Mesothelial cell of epicardium (in vitro differentiated cells): ENCODE measurements at regions not wholly inside any gene's neighbourhood (a gene's known extent, or its start where the extent isn't known, plus 50 kb on each side); places are given as distances from the start of the nearest gene placed in this dataset.

Source experiments
- DNase-seq, 2 experiments: peaks; one replicate each; pipeline ENCODE4 v3.0.0; 2021; ENCODE audit warnings: low spot score in 2 of 2; ENCODE audit not compliant: unreplicated experiment in 2 of 2
- H3K27ac Mint-ChIP-seq: 2 replicates; pipeline ENCODE4 v1.8.0; 2021; ENCODE audit warnings: mixed read lengths
- H3K27me3 Mint-ChIP-seq: 2 replicates; pipeline ENCODE4 v1.8.0; 2021; ENCODE audit warnings: low read depth, mixed read lengths
- H3K36me3 Mint-ChIP-seq: 2 replicates; pipeline ENCODE4 v1.8.0; 2021; ENCODE audit warnings: mixed read lengths
- H3K4me1 Mint-ChIP-seq: 2 replicates; pipeline ENCODE4 v1.8.0; 2021; ENCODE audit warnings: mixed read lengths
- H3K4me3 Mint-ChIP-seq: 2 replicates; pipeline ENCODE4 v1.8.0; 2021; ENCODE audit warnings: mild to moderate bottlenecking, moderate library complexity, mixed read lengths
- H3K9me3 Mint-ChIP-seq: 2 replicates; pipeline ENCODE4 v1.8.0; 2021; ENCODE audit warnings: mixed read lengths
- CTCF ChIP-seq: fragments of 200-600 bp; sonication (generic); IDR thresholded peaks from one replicate; pipeline ENCODE4 v1.5.0; 2021; ENCODE audit warnings: antibody characterized with exemption; ENCODE audit not compliant: unreplicated experiment

DNA sequence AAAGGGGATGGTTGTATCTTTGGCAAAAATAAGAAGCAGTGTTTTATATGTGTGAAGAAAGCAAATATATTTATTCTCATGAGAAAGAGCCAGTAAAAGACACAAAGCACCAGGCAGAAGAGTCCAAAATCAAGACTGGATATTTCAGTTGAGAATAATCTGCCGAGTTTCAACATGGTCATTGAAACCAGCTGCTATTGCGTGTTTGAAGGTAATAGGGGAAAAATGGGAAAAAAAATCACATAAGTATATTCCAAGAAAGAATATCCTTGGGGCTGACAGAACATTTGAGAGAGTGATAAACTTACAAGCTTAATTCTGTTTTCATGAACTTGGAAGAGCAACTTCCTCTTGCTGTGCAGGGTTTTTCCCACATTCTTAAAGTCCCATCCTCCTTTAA is 79.9 kb downstream of the ISOC1 start:
- Mint-ChIP-seq H3K27me3 (no peaks in the 10 kb centered on the region), H3K9me3 (peaks cover 4% of the 10 kb centered on the region), H3K36me3 (no peaks in the 10 kb centered on the region), H3K4me1 (peaks cover 28% of the 10 kb centered on the region), H3K27ac (no peak overlapping the region), H3K4me3 (no peak overlapping the region)
- DNase-seq = no peak
- TF ChIP-seq CTCF = no peak

DNA sequence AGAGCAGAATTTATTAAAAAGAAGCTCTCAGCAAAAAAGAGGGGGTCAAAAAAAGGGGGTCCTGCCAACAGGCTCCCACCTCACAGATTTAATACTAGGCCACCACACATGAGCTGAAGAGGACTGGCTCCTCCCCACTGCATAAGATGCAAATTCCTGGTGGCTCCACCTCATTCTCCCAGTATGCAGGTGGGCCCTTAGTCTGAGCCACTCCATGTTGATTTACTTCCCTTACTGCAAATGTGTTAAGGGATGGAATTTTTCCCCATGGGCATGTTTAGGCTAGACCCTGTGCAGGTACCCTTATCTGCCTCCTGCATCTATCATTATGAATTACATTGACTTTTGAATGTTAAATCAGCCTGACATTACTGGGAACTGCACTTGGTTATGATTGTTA is 82.9 kb downstream of the ISOC1 start:
- peaks cover 4% of the 10 kb centered on the region for H3K36me3 Mint-ChIP-seq
- H3K27ac Mint-ChIP-seq = no peak overlapping the region
- peaks cover 5% of the 10 kb centered on the region for H3K4me1 Mint-ChIP-seq
- no peak for DNase-seq
- no peak overlapping the region for H3K4me3 Mint-ChIP-seq
- H3K9me3 Mint-ChIP-seq = peaks cover 14% of the 10 kb centered on the region
- H3K27me3 Mint-ChIP-seq = no peaks in the 10 kb centered on the region
- TF ChIP-seq CTCF = no peak

DNA sequence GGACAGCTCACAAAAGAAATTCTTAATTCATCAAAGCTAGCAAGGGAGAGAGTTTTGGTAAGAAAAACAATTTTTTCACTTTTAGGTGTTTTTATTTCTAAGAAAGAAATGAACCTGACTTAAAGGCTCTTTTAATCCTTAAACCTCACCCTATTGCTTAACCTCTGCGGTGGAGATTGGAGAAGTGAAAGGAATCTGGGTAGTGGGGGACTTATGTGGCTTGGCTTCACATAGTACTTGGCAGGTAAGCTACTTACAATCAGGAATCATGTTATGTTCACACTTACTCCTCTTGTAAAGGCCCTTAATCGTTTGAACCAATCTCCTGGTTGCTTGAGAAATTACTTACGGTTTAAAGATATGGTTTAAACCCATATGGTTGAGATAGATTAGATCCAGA is 104.8 kb downstream of the ISOC1 start:
- Mint-ChIP-seq H3K9me3 (peaks cover 7% of the 10 kb centered on the region), H3K27ac (no peak overlapping the region), H3K4me1 (no peaks in the 10 kb centered on the region), H3K27me3 (no peaks in the 10 kb centered on the region), H3K36me3 (no peaks in the 10 kb centered on the region), H3K4me3 (no peak overlapping the region)
- no peak for TF ChIP-seq CTCF
- no peak for DNase-seq

GRCh38 chr5:129204525-129204924 is 110.0 kb downstream of the ISOC1 start:
- Mint-ChIP-seq H3K36me3 (no peaks in the 10 kb centered on the region), H3K4me1 (no peaks in the 10 kb centered on the region), H3K9me3 (peaks cover 20% of the 10 kb centered on the region), H3K27ac (no peak overlapping the region), H3K27me3 (no peaks in the 10 kb centered on the region), H3K4me3 (no peak overlapping the region)
- DNase-seq = no peak
- TF ChIP-seq CTCF = no peak

DNA sequence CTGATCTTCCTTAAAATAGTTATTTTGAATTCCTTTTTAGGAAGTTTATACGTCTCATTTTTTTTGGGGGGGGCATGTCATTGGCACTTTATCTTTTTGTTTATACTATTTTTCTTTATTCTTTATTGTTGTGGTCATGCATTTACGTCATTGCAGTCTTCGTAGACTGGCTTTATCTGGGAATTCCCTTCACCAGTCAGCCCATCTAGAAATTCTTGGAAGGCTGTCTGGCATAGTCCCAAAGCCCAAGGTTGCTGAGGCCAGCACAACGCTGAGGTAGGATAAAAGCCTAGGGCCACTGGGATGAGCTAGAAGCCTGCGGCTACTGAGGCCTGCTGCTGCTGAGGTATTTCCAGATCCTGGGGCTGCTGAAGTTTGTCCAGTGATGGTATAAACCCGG is 121.5 kb downstream of the ISOC1 start:
- no peak for TF ChIP-seq CTCF
- Mint-ChIP-seq H3K27ac (no peak overlapping the region), H3K9me3 (peaks cover 37% of the 10 kb centered on the region), H3K4me3 (no peak overlapping the region), H3K4me1 (no peaks in the 10 kb centered on the region), H3K36me3 (peaks cover 3% of the 10 kb centered on the region), H3K27me3 (no peaks in the 10 kb centered on the region)
- DNase-seq = no peak

- Mint-ChIP-seq H3K4me3 (no peak overlapping the region), H3K4me1 (no peaks in the 10 kb centered on the region), H3K27ac (no peak overlapping the region), H3K9me3 (peaks cover 25% of the 10 kb centered on the region), H3K27me3 (no peaks in the 10 kb centered on the region), H3K36me3 (peaks cover 3% of the 10 kb centered on the region)
- DNase-seq = no peak
- no peak for TF ChIP-seq CTCF
Measured at GRCh38 chr5:129217179-129217578, 122.6 kb downstream of the ISOC1 start.
